GM21381 (cell line): ENCODE measurements at regions not wholly inside any gene's neighbourhood (a gene's known extent, or its start where the extent isn't known, plus 50 kb on each side); places are given as distances from the start of the nearest gene placed in this dataset.
"Not testable (repeated sequence)": the region's sequence is repeated elsewhere in the genome, so short reads cannot be mapped to it uniquely, and the experiment has no call there.

Source experiments
- ATAC-seq: cut with Tn5 transposase; IDR thresholded peaks from one replicate; pipeline ENCODE4 v1.9.1; 2021; ENCODE audit warnings: mild to moderate bottlenecking, moderate library complexity; ENCODE audit not compliant: unreplicated experiment

DNA sequence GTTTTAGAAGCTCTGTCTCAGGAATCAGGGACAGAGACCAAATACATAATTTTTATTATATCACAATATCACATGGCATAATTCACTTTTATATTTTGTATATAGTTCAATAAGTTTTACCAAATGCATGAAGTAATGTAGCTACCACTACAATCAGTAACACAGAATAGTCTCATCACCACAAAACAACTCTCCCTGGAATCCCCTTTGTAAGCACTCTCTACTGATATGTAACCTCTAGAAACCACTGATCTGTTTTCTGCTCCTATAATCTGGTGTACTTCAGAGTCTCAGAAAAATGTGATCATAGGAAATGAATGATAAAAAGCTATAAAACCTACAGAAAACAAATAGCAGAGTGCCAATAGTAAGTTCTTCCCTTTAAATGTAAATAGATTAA, 1465.9 kb downstream of the SPATA31A7 start:
- not testable (repeated sequence) for ATAC-seq

DNA sequence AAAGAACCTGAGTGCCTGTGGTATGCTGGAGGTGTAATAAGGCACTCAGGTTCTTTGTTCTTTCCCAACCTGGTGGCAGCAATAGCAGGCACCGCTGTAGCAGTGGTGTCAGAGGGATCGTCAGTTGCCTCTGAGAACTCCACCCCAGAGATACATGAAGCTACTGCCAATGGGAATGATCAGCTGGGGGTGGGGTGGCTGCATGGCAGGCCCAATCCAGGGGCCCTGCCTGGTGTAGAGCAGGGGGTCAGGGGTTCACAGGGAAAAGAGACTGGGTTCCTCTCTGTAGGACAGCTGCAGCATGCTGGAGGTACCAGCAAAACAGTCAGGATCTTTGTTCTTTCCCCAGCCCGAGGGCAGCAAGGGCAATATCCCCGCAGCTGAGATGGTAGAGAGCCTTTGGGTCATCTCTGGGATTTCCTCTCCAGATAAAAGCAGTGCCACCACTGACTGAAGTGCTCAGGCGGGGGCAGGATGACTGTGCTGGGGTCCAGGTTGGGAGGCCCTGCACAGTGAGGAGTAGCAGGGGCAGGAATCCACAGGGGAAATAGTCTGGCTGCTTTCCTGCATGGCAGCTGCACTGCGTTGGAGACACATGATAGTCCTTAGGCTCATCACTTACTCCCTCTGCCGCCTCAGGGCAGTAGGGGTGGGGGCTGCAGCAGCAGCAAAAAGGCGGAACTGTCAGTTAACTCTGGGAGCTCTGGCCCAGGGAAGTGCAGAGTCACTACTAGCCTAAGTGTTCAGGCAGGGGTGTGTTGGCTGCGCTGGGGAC, 1473.1 kb downstream of the SPATA31A7 start:
- ATAC-seq, result not testable (repeated sequence)

DNA sequence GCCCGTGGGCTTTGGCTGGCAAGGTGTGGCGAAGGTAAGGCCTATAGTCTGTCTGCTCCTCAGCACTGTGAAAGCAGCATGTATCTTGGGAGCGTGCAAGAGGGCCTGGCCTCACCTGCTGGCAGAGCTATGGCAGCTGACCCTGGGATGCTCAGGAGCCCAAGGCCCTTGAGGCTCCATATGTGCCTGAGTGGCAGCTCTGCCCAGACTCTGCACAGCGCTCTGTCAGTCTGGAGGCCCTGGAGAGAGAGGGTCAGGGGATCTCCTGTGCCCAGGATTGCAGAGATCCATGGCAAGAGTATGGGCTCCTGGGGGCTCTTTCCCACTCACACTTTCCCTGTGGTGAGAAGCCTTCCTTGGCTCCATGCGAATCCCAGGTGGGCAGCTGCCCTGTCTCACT, 1473.7 kb downstream of the SPATA31A7 start:
- not testable (repeated sequence) for ATAC-seq

DNA sequence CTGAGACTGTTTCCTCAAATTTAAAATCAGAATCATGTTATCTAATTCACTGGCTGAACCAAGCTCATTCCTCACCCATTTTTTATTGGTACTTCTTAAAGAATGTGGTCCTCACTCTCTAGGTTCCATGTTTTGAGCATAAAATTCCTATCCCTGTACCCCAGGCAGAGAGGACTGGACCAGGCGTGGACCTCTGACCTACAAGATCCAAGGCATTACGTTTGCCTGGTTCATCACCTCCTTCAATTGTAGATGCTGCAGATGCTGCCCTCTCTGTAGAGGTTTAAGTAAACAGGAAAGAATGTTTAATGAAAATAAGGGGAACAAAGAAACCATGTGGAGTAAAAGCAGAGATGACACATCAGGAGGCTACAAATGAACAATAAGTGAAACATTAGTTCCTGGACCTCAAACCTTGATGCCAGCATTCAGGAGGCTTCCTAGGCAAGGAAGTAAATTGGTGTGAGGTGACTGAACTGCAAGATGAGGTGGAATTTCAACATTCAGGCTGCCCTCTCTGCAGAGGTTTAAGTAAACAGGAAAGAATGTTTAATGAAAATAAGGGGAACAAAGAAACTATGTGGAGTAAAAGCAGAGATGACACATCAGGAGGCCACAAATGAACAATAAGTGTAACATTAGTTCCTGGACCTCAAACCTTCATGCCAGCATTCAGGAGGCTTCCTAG, 1477.4 kb downstream of the SPATA31A7 start:
- not testable (repeated sequence) for ATAC-seq

DNA sequence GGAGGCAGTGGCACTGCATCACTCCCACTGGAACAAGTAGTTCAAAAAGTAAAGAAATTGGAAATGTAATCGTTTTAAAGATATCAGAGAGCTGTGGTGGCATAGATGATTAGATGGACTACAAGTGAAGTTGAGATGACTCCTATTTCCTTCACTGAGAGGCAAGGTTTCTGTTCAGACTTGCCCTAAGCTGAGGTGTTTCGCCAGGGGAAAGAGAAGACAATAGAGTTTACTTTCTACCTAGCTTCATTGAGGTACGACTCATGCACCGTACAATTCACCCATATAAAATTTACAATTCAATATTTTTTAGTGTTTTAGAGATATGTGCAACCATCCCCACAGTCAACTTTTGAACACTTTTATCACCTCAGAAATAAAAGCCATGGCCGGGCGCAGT, 1487.2 kb downstream of the SPATA31A7 start:
- ATAC-seq, result not testable (repeated sequence)

DNA sequence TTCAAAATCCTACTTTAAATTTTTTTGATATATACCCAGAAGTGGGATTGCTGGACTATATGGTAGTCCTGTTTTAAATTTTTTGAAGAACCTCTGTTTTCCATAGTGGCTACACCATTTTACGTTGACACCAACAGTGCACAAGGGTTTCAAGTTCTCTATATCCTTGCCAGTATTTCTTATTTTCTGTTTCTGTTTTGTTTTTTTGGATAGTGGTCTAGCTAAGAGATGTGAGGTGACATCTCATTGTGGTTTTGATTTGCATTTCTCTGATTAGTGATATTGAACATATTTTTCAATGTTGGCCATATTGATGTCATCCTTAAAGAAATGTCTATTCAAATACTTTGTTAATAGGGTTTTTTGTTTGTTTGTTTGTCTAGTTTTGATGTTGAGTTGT, 1488.5 kb downstream of the SPATA31A7 start:
- peak; percentile 68 for ATAC-seq

DNA sequence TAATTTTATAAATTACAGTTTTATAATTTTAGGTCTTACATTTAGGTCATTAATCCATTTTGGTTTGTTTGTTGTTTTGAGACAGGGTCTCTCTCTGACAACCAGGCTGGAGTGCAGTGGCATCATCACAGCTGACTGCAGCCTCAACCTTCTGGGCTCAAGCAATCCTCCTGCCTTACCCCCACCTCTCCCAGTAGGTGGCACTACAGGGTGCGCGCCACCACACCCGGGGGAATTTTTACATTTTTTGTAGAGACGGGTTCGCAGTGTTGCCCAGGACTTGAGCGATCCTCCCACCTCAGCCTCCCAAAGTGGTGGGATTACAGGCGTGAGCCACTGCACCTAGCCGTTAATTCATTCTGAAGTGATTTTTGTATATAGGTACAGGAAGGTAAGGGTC, 1489.2 kb downstream of the SPATA31A7 start:
- not testable (repeated sequence) for ATAC-seq

DNA sequence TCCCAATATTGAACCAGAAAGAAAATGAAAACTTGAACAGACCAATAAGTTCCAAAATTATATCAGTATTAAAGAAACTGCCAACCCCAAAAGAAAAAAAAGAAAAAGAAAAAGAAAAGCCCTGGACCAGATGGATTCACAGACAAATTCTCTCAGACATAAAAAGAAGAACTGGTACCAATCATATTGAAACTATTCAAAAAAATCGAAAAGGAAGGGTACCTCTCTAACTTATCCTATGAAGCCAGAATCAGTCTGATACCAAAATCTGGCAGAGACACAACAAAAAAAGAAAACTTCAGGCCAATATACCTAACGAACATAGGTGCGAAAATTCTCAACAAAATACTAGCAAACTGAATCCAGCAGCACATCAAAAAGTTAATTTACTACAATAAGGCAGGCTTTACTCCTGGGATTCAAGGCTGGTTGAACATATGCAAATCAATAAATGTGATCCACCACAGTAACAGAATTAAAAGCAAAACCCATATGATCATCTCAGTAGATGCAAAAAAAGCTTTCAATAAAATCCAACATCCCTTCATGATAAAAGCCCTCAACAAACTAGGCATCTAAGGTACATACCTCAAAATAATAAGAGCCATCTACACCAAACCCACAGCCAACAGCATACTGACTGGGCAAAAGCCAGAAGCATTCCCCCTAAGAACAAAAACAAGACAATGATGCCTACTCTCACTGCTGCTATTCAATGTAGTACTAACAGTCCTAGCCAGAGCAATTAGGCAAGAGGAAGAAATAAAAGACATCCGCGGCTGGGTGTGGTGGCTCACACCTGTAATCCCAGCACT, 1495.2 kb downstream of the SPATA31A7 start:
- ATAC-seq, result peak; percentile 80

DNA sequence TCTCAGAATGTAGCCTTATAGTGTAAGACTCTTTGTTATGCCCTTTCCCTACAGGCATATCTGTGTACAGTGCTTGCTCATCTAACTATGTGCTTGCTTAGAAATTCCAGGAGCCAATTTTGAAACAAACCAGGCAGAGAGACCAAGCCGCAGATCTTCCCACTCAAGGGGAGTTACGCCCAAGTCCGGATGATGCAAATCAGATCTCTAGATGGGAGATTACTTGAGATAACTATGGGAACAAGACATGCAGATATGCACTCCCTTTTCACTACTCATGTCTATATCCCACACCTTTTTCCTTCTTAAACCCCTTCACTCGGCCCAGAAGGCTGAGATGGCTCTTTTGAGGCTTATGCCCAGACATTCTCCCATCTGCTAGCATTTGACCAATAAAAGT, 1496.5 kb downstream of the SPATA31A7 start:
- not testable (repeated sequence) for ATAC-seq

DNA sequence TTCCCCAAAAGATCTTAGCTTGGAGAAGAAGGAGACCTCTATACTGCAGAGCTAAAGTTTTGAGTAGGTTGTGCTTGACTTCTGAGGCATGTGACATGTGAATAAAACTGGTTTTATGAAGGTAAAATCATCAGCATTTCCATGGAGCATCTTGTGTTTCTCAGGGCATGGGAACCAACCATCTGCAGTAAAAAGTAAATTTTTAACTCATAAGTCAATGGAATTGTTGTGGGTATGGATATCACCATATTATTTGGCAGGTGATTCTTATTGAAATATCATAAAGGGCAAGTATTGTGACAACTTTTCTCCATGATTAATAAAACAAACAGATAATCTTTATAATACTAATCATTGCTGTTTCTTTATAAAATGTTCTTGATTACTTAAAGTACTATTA, 1503.2 kb downstream of the SPATA31A7 start:
- ATAC-seq, result not testable (repeated sequence)

DNA sequence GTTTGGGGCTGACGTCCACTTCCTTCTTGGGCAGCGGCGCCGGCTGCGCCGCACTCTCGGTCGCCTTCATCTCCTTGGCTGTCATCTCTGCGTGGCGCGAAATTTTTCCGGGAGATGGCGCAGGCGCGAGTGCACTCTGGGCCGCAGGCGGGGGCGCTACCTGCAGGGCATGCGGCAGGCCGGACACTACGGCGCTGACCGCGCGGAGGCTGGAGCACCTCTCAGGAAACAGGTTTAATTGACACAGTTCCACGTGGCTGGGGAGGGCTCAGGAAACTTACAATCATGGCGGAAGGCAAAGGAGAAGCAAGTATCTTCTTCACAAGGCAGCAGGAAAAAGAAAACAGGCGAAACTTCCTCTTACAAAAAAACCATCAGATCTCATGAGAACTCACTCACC, 1521.5 kb downstream of the SPATA31A7 start:
- not testable (repeated sequence) for ATAC-seq

DNA sequence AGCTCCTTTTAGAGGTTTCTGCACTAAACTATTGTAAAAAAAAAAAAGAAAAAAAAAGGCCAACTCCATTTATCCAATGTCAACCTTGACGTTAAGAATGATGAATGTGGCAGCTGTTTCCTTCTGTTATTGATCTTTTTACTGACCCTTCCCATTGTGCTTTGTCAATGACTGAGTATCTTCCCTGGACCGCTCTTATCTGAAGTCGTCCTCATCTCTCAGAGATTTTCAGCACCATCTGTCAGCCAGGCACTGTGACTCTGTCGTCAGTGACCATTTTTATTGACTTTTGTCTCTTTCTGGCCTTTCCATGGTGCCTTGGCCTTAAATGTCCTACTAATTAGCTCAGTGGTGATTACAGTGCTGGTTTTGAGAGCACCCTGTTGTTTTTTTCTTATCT, 1535.7 kb downstream of the SPATA31A7 start:
- not testable (repeated sequence) for ATAC-seq

DNA sequence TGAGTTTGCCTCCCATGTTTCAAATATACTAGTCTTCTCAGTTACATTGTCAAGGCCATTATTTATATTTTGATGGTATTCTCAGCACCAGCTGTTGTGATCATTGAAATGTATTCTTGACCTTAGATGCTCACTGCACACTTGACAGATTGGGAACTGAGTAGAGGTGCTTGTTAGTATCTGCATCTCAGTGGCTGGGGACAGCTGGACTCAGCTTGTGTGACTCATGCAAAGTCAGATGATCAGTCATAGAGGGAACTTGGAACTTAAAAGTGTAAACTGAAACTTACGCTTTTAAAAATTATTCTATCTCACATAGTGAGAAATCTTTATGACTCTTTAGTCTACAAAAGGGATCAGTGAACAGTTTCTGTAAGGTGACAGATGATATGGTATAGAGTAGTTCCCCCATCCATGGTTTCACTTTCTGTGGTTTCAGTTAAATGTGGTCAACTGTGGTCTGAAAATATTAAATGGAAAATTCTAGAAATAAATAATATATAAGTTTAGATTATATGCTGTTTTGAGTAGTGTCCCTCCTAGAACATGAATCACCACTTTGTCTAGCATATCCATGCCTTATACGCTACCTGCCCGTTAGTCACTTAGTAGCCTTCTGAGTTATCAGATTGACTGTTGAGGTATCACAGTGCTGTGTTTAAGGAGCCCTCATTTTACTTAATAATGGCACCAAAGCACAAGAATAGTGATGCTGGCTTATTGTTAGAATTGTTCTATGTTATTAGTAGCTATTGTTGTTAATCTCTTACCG, 1540.6 kb downstream of the SPATA31A7 start:
- peak; percentile 98 for ATAC-seq

DNA sequence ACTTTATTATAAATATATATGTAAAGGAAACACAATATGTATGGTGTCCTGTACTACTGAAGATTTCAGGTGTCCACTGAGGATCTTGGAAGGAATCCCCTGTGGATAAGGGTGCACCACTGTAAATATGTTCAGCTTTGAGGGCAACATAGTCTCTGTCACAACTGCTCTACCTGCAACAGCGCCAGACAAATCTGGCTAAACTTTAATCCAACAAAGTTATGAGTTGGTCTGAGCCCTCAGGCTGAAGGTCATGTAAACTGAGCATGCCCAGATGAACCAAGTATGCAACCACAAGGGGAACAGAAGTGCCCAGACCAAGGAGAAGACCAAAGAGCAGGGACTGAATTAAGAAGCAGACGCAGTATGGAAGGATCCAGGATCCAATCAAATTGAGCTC, 1541.2 kb downstream of the SPATA31A7 start:
- not testable (repeated sequence) for ATAC-seq

DNA sequence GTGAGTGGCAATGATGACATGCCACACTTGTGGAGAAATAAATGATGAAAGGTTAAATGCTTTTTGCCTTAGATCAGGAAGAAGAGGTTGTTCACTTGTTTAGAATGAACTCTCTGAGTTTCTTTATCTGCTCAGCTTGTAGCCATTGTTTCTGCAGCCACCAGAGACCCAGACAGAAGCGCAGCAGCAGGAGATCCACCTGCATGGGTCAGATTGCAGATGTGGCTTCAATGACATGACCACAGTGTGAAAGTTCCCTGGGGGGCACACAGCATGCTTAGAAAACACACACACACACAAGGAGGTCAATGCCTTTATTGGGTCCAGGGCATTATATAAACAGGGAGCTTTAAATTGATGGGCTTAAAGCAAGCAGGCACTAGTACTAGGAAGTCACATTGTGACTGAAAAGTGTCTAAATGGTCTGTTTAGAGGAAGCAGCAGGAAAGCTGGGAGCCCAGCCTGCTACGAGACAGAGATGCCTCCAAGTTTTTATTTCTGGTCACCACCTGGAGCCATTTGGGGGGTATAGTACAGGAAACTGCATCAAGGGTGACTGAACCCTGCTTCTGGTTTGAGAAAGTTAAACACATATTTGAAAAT, 1547.3 kb downstream of the SPATA31A7 start:
- not testable (repeated sequence) for ATAC-seq

DNA sequence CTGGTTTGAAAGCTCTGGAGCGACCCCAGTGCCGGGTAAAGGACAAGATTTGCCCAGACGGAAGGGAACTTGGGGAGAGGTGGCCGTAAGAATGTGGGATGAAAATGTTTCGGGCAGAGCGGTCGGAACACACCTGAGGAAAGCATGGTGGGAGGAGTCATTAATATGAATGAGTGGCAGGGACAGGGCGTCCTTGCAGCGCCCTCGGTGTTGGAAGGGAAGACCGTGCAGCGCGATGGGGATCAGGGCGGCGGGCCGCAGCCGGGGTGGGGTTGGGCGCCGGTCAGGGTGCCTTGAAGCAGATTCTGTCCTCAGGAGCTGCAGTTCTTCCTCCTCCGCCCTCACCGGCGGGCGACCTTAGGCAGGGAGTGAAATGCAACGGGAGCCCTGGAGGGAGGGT, 1548.1 kb downstream of the SPATA31A7 start:
- not testable (repeated sequence) for ATAC-seq

DNA sequence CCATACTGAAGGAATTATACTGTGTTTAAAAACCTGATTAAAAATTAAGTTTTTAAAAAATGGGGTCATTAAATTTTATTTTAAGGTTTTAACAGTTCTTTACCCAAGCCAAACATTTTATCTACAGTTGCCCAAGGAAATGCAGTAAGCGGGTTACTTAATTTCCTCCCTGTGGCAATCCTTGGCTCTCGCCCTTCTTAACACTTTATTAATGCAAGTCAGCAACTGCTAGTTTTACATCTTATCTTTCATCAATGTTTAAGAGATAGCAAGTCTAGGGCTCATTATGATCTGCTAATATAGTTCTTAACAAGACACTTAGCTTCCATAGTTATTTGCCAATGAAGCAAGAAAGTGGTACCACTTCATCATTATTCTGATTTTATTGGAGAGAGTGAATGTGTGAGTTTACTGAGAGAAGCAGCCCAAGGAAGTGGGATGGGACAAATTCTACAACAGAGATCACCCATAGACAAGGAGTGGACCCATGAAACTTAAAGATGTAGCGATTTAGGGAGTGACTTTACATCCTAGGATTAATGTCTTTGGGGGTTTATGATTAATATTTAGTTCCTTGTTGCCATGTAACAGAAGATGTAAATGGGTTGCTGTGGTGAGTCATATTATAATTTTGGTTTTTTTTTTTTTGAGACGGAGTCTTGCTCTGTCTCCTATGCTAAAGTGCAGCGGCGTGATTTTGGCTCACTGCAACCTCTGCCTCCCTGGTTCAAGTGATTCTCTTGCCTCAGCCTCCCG, 1556.1 kb downstream of the SPATA31A7 start:
- not testable (repeated sequence) for ATAC-seq
